GM18502 (cell line): ENCODE measurements at regions not wholly inside any gene's neighbourhood (a gene's known extent, or its start where the extent isn't known, plus 50 kb on each side); places are given as distances from the start of the nearest gene placed in this dataset.
"Not testable (repeated sequence)": the region's sequence is repeated elsewhere in the genome, so short reads cannot be mapped to it uniquely, and the experiment has no call there.

ENCODE experiments used
- ATAC-seq: cut with Tn5 transposase; IDR thresholded peaks from one replicate; pipeline ENCODE4 v1.9.1; 2021; ENCODE audit warnings: mild to moderate bottlenecking; ENCODE audit not compliant: unreplicated experiment, poor library complexity

DNA sequence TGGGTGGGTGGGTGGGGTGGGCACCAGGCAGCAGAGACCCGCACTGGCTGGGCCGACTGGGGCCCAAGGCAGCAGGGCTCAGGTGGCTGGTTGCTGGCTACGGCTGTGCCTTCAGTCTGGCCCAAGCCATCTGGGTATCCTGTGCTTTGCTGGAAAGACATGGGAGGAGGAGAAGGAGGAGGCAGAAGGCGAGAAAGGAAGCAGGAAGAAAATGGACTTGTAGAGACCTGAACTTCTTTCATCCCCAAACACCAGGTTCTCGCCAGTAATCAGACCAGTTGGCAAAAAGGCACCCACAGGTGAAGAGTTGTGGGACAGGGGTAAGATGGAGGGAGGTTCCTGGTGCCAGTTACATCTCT lies 78.8 kb downstream of the IGLL1 start:
- no peak for ATAC-seq

- no peak for ATAC-seq
Observed at GRCh38 chr22:23500508-23501260, 79.4 kb downstream of the IGLL1 start.

GRCh38 chr22:23499845-23500500 lies 80.1 kb downstream of the IGLL1 start:
- ATAC-seq = no peak

- ATAC-seq = no peak
Observed at GRCh38 chr22:23498811-23499798, 81.0 kb downstream of the IGLL1 start.

DNA sequence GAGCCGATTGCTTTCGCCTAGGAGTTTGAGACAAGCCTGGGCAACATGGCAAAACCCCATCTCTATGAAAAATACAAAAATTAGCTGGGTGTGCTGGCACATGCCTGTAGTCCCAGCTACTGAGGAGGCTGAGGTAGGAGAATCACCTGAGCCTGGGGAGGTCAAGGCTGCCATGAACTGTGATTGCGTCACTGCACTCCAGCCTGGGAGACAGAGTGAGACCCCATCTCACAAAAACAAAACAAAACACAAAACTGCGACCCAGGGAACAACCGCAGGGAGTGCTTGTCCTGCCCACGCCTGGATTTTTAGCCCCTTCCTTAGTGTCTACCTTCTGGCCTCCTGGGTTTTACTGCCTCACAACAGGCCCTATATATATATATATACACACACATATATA lies 82.2 kb downstream of the IGLL1 start:
- ATAC-seq = not testable (repeated sequence)

- ATAC-seq = no peak
Observed at GRCh38 chr22:23497016-23497885, 82.8 kb downstream of the IGLL1 start.

- no peak for ATAC-seq
Observed at GRCh38 chr22:23496445-23496833, 83.7 kb downstream of the IGLL1 start.

DNA sequence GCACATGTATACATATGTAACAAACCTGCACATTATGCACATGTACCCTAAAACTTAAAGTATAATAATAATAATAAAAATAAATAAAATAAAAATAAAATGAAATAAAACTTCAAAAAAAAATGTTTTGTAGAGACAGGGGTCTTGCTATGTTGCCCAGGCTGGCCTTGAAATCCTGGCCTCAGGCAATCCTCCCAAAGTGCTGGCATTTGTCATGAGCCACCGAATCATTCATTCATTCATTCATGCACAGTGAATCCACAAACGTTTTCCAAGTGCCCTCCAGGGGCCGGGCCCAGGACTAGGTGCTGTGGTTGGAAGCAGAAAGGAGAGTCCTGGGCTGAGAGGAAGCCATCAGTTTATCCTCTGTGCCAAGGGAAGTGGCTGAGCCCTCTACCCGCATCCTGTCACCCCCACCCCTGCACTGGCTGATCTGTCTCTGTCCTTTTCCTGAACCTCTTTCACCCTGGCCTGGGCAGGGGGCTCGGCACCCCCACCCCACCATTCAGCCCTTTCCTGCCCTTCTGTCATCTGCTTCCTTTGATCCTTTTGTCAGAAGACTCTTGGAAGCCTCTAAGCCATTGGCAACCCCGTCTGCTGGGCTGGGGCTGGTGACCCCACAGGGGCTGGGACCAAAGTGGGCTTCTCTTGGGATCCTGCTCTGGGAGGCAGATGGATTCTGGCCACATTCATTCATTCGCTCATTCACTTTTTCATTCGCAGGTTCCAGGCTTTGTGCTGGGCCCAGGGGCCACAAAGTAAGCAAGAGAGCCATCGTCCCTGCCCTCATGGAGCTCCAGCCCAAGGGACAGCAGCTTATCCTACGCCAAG lies 84.3 kb downstream of the IGLL1 start:
- no peak for ATAC-seq

DNA sequence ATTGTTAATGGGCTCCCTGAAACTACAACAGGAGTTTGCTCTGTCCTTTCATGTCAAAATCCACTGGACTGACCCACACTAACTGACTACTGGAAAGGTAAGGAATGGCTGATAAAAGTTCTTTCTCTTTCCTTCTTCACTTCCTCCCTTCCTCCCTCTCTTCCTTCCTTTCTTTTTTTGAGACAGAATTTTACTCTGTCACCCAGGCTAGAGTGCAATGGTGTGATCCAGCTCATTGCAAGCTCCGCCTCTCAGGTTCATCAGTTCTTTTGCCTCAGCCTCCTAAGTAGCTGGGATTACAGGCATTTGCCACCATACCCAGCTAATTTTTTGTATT lies 85.2 kb downstream of the IGLL1 start:
- ATAC-seq = no peak

- no peak for ATAC-seq
Observed at GRCh38 chr22:23485490-23485889, 94.6 kb downstream of the IGLL1 start.

DNA sequence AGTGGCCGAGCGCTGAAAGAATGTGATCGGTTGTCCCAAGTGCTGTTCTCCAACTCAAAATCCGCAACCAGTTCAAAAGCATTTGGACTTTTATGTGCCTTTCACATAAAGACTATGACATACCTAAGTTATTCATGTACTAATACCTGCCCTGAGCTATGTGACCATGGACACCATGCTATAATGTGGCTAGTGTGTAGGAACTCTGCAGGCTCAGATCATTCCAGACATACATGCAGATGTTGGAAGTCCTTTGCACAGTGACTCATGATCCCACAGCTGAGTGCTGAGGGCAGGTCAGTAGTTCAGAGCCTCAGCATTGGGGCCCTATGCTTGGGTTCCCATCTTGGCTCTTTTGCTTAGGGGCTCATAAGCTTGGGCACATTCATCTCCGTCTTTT lies 95.4 kb downstream of the IGLL1 start:
- ATAC-seq = no peak

DNA sequence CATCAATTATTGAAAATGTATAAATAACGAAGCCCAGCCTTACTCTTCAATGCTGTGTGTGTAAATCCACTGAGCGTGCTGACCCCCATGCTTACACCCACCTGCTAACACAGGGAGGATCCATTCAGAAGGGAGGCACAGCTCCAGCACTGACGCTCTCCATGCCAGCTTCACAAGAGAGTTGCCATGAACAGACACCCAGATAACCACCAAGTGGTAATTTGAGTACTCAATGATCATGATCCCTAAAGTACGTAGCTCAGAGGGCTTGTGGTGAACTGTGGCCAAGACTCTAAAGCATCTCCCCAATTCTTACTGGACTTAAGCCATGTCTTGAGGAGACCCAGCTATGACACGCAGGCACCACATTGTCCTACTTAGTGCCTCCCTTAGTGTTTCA lies 98.7 kb downstream of the IGLL1 start:
- ATAC-seq = no peak

- no peak for ATAC-seq
Observed at GRCh38 chr22:23478175-23478574, 101.9 kb downstream of the IGLL1 start.

DNA sequence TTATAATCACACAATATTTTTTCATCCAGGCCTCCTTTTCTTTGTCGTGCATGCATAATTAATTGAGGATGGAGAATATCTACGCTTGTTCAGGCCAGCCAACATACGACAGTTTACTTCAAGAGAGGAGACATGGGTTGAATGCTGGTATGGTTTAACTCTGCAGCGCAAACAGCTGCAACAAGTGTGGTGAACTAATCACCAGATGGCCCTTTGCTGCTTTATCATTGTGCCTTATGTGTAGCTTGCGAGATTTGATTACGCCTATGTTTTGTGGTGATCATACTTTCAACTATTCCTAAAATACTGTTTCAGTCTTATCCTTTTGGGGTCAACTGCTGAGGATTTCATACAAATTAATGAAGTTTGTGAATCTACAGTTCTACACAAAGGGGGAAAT lies 105.6 kb downstream of the IGLL1 start:
- not testable (repeated sequence) for ATAC-seq

DNA sequence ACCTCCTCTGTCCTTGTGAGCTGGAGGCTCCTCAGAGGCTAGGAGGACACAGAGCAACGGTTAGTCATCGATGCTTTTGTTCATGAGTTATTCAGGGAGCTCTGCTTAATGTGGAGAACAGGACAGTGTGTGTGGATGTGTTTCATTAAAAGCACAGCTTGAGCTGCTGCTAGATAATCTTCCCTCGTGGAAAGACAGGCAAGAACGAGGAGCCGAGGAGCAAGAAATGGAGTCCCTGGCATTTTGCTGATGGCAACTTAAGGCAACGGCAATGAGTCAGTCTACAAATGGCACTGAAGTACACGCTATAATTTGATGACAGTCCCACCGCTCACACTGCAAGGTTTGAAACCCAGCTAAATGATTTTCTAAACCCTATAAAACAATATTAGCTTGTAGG lies 106.2 kb downstream of the IGLL1 start:
- no peak for ATAC-seq

DNA sequence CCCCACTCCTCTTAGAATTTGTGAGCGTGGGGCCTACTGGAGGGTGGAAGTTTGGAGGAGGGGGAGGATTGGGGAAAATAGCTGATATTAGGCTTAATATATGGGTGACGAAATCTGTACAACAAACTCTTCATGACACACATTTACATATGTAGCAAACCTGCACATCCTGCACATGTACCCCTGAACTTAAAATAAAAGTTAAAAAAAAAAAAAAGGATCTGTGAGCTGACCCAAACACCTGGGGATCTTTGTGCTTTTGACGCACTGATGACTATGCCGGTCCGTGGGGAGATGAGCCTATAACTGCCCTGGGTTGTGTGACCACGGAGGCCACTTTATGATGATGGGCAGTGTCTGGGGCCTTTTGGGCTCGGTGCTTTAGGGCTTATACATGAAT lies 107.7 kb downstream of the IGLL1 start:
- not testable (repeated sequence) for ATAC-seq

- no peak for ATAC-seq
Observed at GRCh38 chr22:23471698-23472097, 108.4 kb downstream of the IGLL1 start.

DNA sequence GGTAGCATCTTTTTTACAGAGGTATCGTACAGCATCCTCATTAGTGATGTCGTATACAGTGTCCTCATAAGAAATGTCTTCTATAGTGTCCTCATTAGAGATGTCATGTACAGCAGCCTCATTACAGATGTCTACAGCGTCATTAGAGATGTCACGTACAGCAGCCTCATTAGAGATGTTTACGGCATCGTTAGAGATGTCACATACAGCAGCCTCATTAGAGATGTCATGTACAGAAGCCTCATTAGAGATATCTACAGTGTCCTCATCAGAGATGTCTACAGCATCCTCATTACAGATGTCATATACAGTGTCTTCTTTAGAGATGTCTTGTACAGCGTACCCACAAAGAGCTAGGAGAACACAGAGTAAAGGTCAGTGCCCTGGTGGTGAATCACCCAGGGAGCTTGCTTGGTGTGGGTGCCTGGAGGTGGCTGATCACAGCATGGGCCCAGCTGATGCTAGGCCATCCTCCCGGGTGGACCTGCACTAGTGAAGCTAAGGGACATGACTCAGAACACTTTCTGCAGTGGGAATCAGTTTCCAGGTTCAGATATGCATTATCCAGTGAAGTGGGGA lies 109.2 kb downstream of the IGLL1 start:
- ATAC-seq = no peak

GRCh38 chr22:23467721-23468294 lies 112.3 kb downstream of the IGLL1 start:
- no peak for ATAC-seq
